ENCODE measurements at regions not wholly inside any gene's neighbourhood (a gene's known extent, or its start where the extent isn't known, plus 50 kb on each side); places are given as distances from the start of the nearest gene placed in this dataset.

DNA sequence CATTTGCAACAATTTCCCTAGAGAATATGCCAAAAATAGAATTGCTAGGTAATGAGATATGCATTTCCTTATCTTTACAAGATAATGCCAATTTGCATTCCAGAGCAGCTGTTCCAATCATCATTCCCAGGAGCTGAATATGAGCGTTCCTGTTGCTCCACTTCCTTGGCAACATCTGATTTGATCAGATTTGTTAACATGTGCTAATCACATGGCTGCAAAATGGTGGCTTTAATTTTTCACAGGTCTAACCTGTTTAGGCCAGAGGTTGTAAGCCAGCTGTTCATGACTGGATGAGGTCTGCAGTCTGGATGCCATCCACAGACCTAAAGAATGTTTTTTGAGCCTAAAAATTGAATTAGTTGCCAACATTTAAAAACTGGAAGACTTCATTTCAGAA, 220.7 kb upstream of the IL12B start:
- DNase-seq (ENCODE audit: low read depth) (no peak), FAIRE-seq (no peak)
- no peak overlapping the region for H3K4me3 ChIP-seq (ENCODE audit: low read depth, low read length)
- no peaks in the 10 kb centered on the region for H3K36me3 ChIP-seq (ENCODE audit: control insufficient read depth, insufficient read depth, low read length)
- H3K27me3 ChIP-seq (ENCODE audit: control insufficient read depth, insufficient read depth, low read length): no peaks in the 10 kb centered on the region
- no peak for TF ChIP-seq CTCF (IDR thresholded peaks at IDR 0.05; ENCODE audit: insufficient read depth, low read length, severe bottlenecking)

GRCh38 chr5:159552751-159553150, 222.5 kb upstream of the IL12B start:
- Histone ChIP-seq H3K4me3 (ENCODE audit: low read depth, low read length) (no peak overlapping the region), H3K27me3 (ENCODE audit: control insufficient read depth, insufficient read depth, low read length) (no peaks in the 10 kb centered on the region), H3K36me3 (ENCODE audit: control insufficient read depth, insufficient read depth, low read length) (no peaks in the 10 kb centered on the region)
- no peak for TF ChIP-seq CTCF (IDR thresholded peaks at IDR 0.05; ENCODE audit: insufficient read depth, low read length, severe bottlenecking)
- DNase-seq (ENCODE audit: low read depth) (peak; percentile 58), FAIRE-seq (no peak)

- TF ChIP-seq CTCF (IDR thresholded peaks at IDR 0.05; ENCODE audit: insufficient read depth, low read length, severe bottlenecking): no peak
- no peak overlapping the region for H3K4me3 ChIP-seq (ENCODE audit: low read depth, low read length)
- FAIRE-seq: no peak
- no peak for DNase-seq (ENCODE audit: low read depth)
- no peaks in the 10 kb centered on the region for H3K36me3 ChIP-seq (ENCODE audit: control insufficient read depth, insufficient read depth, low read length)
- no peaks in the 10 kb centered on the region for H3K27me3 ChIP-seq (ENCODE audit: control insufficient read depth, insufficient read depth, low read length)
These were observed 223.5 kb upstream of the IL12B start for GRCh38 chr5:159553792-159554191.

- FAIRE-seq (no peak), DNase-seq (ENCODE audit: low read depth) (no peak)
- H3K27me3 ChIP-seq (ENCODE audit: control insufficient read depth, insufficient read depth, low read length): no peaks in the 10 kb centered on the region
- H3K4me3 ChIP-seq (ENCODE audit: low read depth, low read length): no peak overlapping the region
- no peaks in the 10 kb centered on the region for H3K36me3 ChIP-seq (ENCODE audit: control insufficient read depth, insufficient read depth, low read length)
- no peak for TF ChIP-seq CTCF (IDR thresholded peaks at IDR 0.05; ENCODE audit: insufficient read depth, low read length, severe bottlenecking)
These were observed 224.8 kb upstream of the IL12B start for GRCh38 chr5:159555084-159555483.

- FAIRE-seq: peak; percentile 18
- Histone ChIP-seq H3K27me3 (ENCODE audit: control insufficient read depth, insufficient read depth, low read length) (peaks cover 4% of the 10 kb centered on the region), H3K36me3 (ENCODE audit: control insufficient read depth, insufficient read depth, low read length) (no peaks in the 10 kb centered on the region), H3K4me3 (ENCODE audit: low read depth, low read length) (no peak overlapping the region)
- TF ChIP-seq CTCF (IDR thresholded peaks at IDR 0.05; ENCODE audit: insufficient read depth, low read length, severe bottlenecking): no peak
- DNase-seq (ENCODE audit: low read depth): no peak
These were observed 229.1 kb upstream of the IL12B start for GRCh38 chr5:159559337-159559736.

GRCh38 chr5:159560088-159560487, 229.8 kb upstream of the IL12B start:
- no peaks in the 10 kb centered on the region for H3K36me3 ChIP-seq (ENCODE audit: control insufficient read depth, insufficient read depth, low read length)
- peaks cover 4% of the 10 kb centered on the region for H3K27me3 ChIP-seq (ENCODE audit: control insufficient read depth, insufficient read depth, low read length)
- FAIRE-seq: no peak
- H3K4me3 ChIP-seq (ENCODE audit: low read depth, low read length): no peak overlapping the region
- DNase-seq (ENCODE audit: low read depth): no peak
- no peak for TF ChIP-seq CTCF (IDR thresholded peaks at IDR 0.05; ENCODE audit: insufficient read depth, low read length, severe bottlenecking)

Measured in bronchial epithelial cell (primary cell).